ENCODE measurements at regions not wholly inside any gene's neighbourhood (a gene's known extent, or its start where the extent isn't known, plus 50 kb on each side); places are given as distances from the start of the nearest gene placed in this dataset.

DNA sequence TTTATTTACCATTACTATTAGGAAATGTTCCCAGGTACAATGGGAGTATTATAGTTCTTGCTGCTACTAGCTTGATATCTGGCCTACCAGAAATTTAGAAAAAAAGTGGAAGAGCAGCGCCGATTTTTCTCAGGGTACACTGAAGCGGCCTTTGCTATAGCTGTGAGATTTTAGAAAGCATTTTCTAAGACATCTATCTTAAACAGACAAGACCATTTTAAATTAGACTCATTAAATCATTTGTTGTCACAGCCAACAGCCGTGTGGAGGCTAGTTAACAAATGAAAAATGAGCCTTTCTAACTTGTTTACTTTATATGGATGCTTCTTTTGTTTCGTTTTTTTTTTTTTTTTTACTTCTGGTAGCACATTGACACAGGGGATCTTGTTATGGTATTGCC, 183.2 kb upstream of the ZRANB2 start:
- DNase-seq = no peak

DNA sequence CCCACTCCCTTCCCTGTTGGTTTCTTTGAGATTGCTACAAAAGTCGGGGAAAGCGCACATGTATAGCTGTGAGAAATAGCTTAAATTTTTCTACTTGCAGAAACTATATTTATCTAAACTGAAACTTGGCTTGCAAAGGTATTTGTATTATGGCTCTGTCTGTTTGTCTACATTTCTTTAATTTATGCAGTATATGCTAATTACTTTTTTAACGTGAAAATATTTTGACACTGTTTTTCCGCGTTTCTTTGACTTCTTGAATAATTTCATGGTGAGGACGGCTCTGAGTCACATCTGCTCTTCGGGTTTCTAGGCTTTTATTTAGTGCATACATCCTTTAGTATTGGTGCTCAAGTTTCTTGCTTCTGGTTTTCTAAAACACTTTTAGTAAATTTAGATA, 182.1 kb upstream of the ZRANB2 start:
- no peak for DNase-seq

DNA sequence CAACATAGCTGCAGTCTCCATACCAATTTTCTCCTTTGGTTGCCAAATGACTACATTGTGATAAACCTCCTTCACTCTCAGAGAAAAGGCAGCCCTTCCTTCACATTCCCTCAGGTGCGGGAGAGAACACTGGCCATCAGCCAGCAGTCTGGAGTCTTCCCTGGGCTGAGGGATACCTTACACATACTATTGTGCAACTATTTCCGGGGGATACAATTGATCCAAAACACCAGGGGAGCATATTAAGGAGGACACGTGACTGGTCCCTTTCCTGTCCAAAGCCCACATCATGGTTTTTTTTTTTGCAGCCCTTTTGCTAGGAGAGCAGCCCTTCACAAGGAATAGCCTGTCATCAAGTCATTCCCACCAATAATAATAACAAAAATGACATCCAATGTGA, 172.1 kb upstream of the ZRANB2 start:
- no peak for DNase-seq

DNA sequence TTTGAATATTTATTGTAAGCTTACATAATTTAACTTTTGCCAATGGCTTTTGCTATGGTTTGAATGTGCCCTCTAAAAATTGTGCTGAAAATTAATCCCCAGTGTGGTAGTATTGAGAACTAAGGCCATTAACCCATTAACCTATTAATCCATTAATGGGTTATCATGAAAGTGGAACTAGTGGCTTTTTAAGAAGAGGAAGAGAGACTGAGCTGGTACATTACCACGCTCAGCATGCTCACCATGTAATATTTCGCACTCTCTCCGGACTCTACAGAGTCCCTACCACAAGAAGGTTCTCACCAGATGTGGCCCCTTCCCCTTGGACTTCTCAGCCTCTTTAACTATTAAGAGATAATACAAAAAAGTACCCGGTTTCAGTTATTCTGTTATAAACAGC, 164.4 kb upstream of the ZRANB2 start:
- DNase-seq = no peak

DNA sequence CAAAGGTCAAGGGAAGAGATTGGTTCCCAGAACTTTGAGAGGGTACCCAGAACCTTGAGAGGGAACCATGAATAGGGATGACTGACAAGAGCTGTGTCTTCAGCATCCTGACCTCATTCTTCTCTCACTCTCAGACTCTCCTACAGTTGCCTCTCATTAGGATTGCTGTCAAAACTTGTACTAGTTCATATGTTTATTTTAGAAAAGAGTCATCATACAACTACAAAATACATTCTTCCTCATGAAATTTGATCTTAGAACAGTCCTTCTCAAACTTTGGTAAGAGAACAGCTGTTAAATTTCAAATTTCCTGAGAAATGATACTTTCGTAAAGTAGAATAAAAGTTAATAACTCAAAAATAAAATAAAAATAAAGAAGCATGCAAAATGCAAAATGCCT, 161.4 kb upstream of the ZRANB2 start:
- no peak for DNase-seq

DNA sequence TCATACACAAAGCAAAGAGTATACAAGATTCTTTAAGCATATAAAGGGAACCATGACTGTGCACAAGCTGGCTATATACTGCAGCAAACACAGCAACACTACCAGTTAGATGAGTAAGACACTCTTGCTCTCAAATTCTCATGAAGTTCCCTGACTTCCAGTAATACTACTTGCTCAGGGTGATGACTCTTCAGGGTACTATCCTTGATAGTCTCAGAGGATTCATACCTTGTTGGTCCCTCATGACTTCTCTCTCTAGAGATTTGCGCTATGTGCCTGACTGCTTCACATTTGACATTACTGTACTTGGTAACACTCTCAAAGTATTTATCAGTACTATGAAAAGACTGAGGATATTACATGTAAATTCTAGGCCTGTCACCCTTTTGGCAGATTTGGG, 159.8 kb upstream of the ZRANB2 start:
- DNase-seq = no peak

DNA sequence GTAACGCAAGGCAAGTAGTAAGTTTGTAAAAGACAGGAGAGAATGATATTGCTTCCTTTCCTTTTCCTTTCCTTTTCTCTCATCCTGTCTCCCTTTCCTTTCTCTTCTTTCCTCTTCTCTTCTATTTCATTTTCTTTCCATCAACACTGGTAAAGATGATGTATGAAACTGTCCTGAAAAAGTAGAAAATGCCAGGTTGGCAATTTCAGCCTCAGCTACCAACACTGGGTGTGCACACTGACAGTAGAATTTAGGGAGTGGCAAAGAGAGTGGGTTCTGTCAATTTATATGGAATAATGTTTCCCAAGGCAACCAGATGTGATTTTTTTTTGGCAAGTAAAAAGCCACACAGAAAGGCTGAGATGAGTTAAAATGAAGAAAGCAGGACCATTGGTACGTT, 155.7 kb upstream of the ZRANB2 start:
- DNase-seq = no peak

DNA sequence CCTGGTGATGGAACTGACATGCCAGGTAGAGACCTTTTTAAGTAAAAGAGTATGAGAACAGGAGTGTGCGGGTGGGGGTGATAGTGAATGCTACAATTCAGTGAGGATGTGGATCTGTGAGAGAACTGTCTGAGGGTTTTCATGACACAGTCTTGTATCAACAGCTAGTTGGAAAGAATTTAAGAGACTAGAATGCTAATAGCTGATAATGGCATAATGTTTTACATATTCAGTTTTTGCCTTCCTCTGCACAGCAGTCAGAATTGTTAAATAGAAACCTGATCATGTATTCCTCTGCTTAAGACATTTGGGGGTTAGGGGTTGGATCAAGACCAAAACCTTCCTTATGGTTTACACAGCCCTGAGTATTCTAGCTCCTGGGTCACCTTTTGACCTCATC, 152.8 kb upstream of the ZRANB2 start:
- no peak for DNase-seq

DNA sequence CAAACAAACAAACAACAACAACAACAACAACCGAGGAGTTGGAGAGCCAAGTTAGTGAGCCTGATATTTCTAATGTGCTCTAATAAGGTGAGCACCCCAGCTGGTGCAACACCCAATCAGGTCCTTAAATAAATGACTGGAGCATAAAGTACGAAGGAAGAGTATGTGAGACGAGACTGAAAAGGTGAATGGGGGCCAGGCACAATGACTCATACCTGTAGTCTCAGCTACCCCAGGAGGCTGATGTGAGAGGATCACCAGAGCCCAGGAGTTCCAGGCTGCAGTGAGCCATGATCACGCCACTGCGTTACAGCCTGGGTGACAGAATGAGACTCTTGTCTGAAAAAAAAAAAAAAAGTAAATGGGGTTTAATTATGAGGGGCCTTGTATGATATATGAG, 152.0 kb upstream of the ZRANB2 start:
- DNase-seq = no peak

DNA sequence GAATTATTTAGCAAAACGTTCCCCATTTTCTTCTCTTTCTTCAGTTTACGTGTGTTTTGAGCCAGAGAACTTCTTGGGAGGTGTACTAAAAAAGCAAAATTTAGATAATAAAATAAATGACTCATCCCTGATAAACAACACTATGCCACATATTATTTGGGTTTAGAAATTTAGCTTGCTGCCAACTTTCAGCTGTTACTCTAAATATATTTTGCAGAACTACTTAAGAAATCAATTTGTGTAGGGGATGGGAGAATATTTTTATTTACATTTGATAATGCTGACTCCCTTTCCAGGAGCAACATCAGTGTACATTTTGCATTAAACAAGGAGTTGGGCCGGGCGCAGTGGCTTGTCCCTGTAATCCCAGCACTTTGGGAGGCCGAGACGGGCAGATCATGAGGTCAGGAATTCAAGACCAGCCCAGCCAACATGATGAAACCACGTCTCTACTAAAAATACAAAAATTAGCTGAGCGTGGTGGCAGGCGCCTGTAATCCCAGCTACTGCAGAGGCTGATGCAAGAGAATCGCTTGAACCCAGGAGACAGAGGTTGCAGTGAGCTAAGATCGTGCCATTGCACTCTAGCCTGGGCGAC, 151.4 kb upstream of the ZRANB2 start:
- DNase-seq = no peak

DNA sequence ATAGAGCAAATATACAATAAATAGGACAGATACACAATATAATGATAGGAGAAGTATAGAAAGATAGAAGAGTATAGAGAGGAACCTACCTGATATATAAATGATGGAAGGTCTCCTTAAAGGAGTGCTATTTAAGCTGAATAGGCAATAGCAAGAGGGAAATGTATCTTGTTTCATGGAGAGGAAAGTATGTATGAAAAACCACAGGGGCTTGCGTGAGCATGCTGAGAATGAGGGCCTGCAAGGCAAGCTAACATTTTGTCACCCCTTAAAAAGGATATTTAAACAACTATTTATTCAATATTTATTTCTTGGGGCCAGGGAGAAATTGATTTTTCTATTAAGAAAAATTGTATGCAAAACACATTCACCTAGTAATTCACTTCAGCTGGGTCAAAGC, 150.9 kb upstream of the ZRANB2 start:
- no peak for DNase-seq

DNA sequence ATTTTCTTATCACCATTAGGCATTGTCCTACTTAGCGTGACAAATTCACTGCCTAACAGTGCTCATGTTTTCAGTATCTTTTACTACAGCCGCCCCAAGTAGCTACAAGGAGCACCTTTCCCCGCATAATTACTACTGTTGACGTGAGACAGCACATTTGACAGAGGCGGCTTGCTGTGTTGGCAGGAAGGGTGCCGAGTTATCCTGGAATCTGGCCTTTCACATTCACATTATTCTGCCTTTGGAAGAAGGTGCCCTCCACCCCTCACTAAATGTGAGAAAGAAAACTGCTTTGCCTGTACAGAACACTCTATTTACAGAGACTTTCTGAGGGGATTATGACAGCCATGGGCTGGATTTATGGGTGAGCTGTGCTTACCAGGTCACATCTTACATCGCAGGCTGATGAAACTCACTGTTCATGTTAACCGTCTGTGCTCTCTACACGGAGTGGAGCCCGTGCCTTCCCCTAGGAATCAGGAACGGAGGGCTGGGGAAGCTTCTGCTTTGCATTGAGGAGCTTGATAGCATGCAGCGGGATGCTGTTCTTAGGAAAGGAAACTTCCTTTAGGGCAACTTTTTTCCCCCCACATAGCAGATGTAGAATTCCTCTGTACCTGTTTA, 148.0 kb upstream of the ZRANB2 start:
- no peak for DNase-seq

DNA sequence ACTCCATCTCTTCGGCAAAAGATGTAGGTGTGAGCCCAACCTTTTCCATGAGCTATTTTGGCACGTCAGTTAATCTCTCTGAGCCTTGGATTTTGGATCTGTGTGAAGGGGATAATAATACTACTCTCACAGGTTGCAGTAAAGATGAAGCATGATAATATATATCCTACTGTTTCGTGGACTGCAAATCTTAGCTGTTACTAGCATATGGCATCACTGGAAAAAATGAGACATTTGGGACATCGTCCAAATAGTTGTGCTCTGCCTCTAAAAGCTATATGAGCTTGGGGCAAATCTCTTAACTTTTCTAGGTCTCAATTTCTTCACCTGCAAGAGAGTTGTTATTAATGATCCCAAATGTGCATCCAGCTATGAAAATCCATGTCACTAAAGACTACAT, 147.4 kb upstream of the ZRANB2 start:
- DNase-seq = no peak

DNA sequence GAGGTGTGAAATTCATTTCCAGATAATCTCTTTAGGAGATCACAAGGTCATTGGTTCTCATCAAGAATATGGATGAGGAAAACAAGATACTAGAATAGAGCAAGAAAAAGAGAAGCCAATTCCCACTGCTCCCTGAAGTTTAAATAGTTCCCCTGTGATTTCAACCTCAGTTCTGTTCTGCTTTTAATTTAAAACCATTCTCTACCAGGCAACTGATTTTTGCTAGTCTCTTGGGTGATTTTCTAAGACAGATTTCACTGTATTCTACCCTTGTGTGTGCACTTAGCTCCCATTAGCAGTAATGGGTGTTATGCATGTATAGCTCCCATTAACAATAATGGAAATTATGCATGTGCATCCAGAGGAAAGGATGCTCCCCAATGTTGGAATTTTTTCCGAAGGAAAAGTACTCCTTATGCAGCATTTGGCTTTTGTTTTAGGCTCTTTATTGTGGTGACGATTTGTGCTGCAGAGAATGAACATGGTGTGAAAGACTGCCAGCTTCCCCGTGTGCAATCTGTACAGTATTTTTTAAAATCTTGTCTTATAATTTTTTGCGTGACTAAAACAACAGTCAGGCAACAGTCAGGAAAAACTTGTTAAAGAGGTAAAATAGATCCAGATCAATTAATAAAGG, 144.0 kb upstream of the ZRANB2 start:
- no peak for DNase-seq

DNA sequence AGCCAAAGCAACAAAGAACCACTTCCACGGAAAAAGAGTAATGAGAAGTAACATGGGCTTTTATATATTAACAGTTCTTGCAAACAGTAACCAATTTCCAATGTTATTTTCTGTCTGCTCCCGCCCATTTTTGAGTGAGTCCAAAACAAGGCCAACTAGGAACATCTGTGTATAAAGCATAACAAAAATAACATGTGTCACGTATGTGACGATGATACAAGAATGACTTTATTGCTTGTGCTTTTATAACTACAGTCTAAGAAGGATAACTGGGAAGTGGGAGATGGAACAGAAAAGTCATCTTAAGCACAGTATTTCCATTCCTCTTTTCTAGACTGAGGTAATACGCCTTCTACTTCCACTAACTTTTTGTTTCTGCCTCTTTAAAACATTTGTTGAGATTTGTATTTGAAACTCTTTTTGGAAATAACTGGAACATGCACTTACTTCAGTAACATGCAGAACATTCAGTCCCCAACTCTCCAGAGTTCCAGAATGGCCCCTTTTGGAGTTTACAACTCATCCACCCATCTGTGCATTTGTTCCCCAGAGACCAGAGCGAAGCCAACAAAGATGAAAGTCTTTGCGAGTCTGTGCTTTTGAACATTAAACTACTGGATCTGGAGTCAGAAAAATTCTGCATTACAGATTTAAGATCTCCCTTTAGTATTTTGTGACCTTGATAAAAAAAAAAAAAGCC, 143.0 kb upstream of the ZRANB2 start:
- no peak for DNase-seq

DNA sequence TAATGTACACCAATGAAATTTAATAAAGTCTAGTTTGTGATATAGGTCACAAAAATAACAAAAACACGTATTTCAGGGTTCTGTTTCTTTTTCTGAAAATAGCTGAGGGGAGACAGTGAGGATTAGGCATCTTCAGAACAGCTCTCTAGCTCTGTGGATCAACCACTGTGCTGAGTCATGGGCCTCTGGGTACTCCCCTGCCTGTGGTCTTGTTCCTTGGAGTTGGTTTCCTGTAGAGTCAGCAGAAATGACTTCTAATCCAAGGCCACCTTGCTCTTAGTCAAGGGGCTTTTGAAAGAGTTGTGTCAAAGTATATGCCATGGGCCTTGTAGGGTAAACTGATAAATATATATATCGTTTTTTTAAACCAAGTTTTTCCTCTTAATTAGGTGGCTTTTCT, 141.8 kb upstream of the ZRANB2 start:
- DNase-seq = no peak

DNA sequence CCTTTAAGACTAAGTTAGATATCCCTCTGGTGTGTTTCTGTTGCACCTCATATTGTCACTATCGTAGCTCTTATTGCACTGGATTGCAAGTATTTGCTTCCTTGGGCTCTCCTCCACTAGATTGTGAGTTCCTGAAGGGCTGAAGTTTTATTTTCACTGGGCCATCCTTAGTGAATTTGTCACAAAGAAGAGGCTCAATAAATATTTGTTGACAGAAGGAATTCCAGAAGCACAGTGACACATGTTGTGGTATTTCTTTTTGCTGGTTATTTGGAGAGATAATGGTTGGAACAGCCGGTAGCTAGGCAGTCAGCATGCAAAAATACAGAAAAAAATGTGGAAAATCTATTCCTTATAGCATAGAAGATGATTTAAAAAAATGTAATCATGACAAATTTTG, 129.9 kb upstream of the ZRANB2 start:
- DNase-seq = no peak

DNA sequence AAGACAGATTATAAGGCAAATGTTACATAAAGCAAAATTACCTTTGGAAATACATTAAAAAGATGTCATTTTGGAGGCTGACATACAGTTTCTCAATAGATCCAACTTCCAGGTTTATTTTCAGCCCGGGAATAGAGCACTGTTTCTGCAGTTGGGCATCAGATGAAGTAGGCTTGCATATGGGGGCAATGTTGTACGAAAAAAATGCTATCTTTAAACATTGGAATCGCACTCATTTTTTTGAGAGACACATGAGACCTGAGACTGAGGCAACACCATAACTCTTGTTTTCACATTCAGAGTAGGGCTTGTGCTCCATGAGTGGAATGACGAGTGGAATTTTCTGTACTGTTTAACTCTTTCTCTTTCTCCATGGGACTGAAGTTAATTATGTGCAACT, 122.4 kb upstream of the ZRANB2 start:
- no peak for DNase-seq

DNA sequence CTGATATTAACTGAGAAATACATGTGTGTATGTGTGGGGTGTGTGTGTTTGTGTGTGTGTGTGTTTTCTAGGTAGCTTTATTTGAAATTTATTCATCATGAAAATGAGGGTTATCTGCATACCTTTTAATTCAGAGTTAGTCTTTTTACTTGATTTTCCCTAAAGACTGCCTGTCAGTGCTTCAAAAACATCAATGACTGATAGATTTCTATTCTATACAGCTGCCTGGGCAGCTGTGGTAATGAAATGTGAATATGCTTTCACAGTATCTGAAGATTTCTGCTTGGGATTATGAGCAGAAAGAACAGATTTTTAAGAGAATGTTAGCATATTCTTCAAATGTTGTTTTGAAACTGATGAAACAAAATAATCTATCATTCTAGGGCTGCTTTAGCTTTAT, 119.7 kb upstream of the ZRANB2 start:
- DNase-seq = no peak

DNA sequence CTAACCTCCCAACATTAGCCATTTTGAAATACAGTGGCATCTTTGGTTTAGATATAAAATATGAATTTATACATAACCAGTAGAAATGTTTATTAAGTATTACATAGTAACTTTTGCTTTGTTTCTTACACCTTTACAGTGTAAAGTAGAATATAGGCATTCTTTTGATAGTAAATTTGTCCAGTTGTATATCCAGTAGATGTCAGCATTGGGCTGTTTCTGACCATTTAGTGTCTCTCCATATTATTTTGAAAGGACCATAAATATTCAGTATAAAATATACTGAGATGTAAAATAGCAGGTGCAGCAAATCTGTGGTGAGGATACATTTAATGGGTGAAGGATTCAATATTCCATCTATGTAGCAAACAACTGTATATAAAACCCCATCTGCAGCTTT, 115.8 kb upstream of the ZRANB2 start:
- DNase-seq = no peak

DNA sequence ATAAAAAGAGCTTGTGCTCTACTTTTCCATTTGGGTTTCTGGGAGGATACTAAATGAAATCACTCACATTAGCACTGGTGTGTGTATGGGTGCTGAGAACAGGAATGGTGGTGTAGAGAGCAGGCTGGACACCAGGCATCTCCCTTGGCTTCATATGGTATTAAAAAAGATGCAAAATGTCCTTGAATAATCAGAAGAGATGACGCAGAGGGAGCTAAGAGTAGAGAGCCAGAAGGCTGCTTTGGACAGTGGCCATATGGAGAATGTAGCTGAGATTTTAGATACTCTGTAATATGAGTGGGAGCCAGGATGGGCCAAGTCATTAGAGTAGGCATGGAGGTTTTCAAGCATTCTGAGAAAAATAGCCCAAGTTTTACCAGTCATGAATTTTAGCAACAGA, 112.3 kb upstream of the ZRANB2 start:
- DNase-seq = no peak

DNA sequence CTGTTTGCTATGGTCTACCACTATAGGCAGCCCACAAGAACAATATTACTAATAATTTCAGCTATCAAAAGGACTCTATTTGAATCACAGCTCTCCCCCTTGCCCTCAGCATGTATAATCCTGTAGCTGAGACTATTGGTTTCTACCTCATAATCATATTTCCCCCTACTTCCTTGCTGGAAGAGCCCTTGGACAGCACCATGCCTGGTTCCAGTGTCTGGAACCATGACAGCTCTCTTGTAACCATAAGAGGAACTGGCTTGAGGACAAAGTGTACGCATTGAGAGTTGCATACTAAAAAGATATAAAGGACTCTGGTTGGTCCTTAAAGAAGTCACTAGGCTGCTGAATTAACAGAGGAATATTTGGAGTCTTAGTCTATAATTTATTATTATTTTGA, 110.7 kb upstream of the ZRANB2 start:
- DNase-seq = no peak

DNA sequence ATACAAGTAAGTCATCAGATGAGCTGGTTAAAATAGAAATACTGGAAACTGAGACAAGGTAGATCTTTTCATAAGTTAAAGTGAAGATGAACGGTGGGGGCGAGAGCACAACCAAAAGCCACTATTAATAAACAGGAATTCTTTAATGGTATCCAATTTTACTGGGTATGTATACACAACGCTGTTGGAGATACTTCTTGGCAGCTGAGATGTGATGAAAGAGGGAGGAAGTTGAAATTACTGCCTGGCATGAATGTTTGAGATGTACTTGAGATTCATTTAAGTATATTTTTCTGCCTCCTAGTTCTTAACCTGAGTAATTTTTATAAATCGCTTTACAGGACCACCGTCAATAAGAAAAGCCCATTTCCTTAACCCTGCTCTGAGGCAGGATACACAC, 110.0 kb upstream of the ZRANB2 start:
- no peak for DNase-seq

DNA sequence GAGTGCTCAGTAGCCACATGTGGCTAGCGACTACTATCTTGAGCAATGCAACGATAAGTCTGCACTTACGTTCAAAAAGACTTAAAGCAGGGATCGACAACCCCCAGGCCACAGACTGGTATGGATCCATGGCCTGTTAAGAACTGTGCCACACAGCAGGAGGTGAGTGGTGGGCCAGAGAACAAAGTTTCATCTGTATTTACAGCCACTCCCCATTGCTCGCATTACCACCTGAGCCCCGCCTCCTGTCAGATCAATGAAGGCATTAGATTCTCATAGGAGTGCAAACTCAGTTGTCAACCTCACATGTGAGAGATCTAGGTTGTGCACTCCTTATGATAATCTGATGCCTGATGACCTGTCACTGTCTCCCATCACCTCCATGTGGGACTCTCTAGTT, 103.6 kb upstream of the ZRANB2 start:
- DNase-seq = no peak
